ENCODE measurements at regions not wholly inside any gene's neighbourhood (a gene's known extent, or its start where the extent isn't known, plus 50 kb on each side); places are given as distances from the start of the nearest gene placed in this dataset.

- H3K4me3 ChIP-seq (ENCODE audit: low read depth, low read length) = no peak overlapping the region
- TF ChIP-seq MYC (IDR thresholded peaks at IDR 0.05; ENCODE audit: low read depth, low read length) (no peak), POLR2A (IDR thresholded peaks at IDR 0.05; ENCODE audit: extremely low read depth, insufficient read length) (no peak), CTCF (IDR thresholded peaks at IDR 0.05; ENCODE audit: low read depth, low read length) (no peak)
- TF ChIP-seq, protein P1, sequence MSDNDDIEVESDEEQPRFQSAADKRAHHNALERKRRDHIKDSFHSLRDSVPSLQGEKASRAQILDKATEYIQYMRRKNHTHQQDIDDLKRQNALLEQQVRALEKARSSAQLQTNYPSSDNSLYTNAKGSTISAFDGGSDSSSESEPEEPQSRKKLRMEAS (IDR thresholded peaks at IDR 0.05; ENCODE audit: low read depth, low read length) = no peak
- no peak for DNase-seq (ENCODE audit: low read depth)
Observed at GRCh38 chrX:63402106-63402505, 51.0 kb upstream of the SPIN4 start.

All from NB4 (cell line).